ENCODE measurements at regions not wholly inside any gene's neighbourhood (a gene's known extent, or its start where the extent isn't known, plus 50 kb on each side); places are given as distances from the start of the nearest gene placed in this dataset.

DNA sequence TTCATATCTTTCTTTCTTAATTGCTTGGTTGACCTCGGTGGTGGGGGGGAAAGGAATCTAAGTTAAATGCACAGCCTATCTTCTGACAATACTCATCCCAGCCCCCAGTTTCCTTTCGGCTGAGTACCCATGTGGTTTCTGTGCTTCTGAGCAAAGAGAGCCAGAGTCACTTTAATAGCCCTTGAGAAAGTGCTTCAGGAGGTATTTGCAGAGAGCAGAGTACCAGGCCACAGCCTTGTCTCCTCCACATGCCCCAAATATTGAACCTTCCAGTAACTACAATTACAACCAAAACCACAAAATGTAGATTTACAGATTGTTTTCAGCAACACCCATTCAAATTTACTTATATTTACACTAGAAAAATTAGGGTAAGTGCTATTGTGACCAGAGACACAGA lies 647.4 kb downstream of the NR2F2 start:
- TF ChIP-seq, protein P1, sequence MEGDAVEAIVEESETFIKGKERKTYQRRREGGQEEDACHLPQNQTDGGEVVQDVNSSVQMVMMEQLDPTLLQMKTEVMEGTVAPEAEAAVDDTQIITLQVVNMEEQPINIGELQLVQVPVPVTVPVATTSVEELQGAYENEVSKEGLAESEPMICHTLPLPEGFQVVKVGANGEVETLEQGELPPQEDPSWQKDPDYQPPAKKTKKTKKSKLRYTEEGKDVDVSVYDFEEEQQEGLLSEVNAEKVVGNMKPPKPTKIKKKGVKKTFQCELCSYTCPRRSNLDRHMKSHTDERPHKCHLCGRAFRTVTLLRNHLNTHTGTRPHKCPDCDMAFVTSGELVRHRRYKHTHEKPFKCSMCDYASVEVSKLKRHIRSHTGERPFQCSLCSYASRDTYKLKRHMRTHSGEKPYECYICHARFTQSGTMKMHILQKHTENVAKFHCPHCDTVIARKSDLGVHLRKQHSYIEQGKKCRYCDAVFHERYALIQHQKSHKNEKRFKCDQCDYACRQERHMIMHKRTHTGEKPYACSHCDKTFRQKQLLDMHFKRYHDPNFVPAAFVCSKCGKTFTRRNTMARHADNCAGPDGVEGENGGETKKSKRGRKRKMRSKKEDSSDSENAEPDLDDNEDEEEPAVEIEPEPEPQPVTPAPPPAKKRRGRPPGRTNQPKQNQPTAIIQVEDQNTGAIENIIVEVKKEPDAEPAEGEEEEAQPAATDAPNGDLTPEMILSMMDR (IDR thresholded peaks at IDR 0.05): no peak
- no peak for TF ChIP-seq POLR2A (IDR thresholded peaks at IDR 0.05)
